ENCODE measurements at regions not wholly inside any gene's neighbourhood (a gene's known extent, or its start where the extent isn't known, plus 50 kb on each side); places are given as distances from the start of the nearest gene placed in this dataset.

GRCh38 chr15:69941301-69941605 is 156.5 kb downstream of the TLE3 start:
- no peak overlapping the region for H3K4me3 ChIP-seq
- no peak overlapping the region for H3K27ac ChIP-seq

GRCh38 chr15:69941706-69942495 is 155.8 kb downstream of the TLE3 start:
- H3K27ac ChIP-seq, result no peak overlapping the region
- H3K4me3 ChIP-seq, result no peak overlapping the region

- no peak overlapping the region for H3K27ac ChIP-seq
- H3K4me3 ChIP-seq, result no peak overlapping the region
These were observed 154.1 kb downstream of the TLE3 start for GRCh38 chr15:69943637-69944036.

- H3K27ac ChIP-seq, result no peak overlapping the region
- no peak overlapping the region for H3K4me3 ChIP-seq
These were observed 152.0 kb downstream of the TLE3 start for GRCh38 chr15:69945729-69946128.

- Histone ChIP-seq H3K27ac (no peak overlapping the region), H3K4me3 (no peak overlapping the region)
These were observed 150.8 kb downstream of the TLE3 start for GRCh38 chr15:69946870-69947269.

- Histone ChIP-seq H3K27ac (no peak overlapping the region), H3K4me3 (no peak overlapping the region)
These were observed 150.3 kb downstream of the TLE3 start for GRCh38 chr15:69947394-69947793.

- H3K4me3 ChIP-seq, result no peak overlapping the region
- no peak overlapping the region for H3K27ac ChIP-seq
These were observed 148.2 kb downstream of the TLE3 start for GRCh38 chr15:69949485-69949884.

- Histone ChIP-seq H3K4me3 (no peak overlapping the region), H3K27ac (no peak overlapping the region)
These were observed 146.3 kb downstream of the TLE3 start for GRCh38 chr15:69951256-69951897.

GRCh38 chr15:69951898-69952555 is 145.7 kb downstream of the TLE3 start:
- no peak overlapping the region for H3K4me3 ChIP-seq

GRCh38 chr15:69953051-69953450 is 144.7 kb downstream of the TLE3 start:
- Histone ChIP-seq H3K27ac (no peak overlapping the region), H3K4me3 (no peak overlapping the region)

More at GRCh38 chr15:69951898-69952555, 145.7 kb downstream of the TLE3 start:
- H3K27ac ChIP-seq, result peak overlapping the region in 1 of 21 experiments; percentile 34

- no peak overlapping the region for H3K27ac ChIP-seq
- no peak overlapping the region for H3K4me3 ChIP-seq
These were observed 143.9 kb downstream of the TLE3 start for GRCh38 chr15:69953816-69954215.

GRCh38 chr15:69954666-69955065 is 143.1 kb downstream of the TLE3 start:
- no peak overlapping the region for H3K4me3 ChIP-seq
- H3K27ac ChIP-seq, result no peak overlapping the region

GRCh38 chr15:69955240-69955894 is 142.3 kb downstream of the TLE3 start:
- Histone ChIP-seq H3K27ac (no peak overlapping the region), H3K4me3 (no peak overlapping the region)

GRCh38 chr15:69956417-69956816 is 141.3 kb downstream of the TLE3 start:
- Histone ChIP-seq H3K27ac (no peak overlapping the region), H3K4me3 (no peak overlapping the region)

GRCh38 chr15:69957175-69957574 is 140.5 kb downstream of the TLE3 start:
- no peak overlapping the region for H3K4me3 ChIP-seq
- peak overlapping the region in 1 of 21 experiments; percentile 3 for H3K27ac ChIP-seq

- H3K4me3 ChIP-seq, result no peak overlapping the region
- no peak overlapping the region for H3K27ac ChIP-seq
These were observed 139.1 kb downstream of the TLE3 start for GRCh38 chr15:69958496-69959084.

- no peak overlapping the region for H3K4me3 ChIP-seq
- H3K27ac ChIP-seq, result no peak overlapping the region
These were observed 135.2 kb downstream of the TLE3 start for GRCh38 chr15:69962561-69962960.

GRCh38 chr15:69963385-69963784 is 134.3 kb downstream of the TLE3 start:
- H3K4me3 ChIP-seq, result no peak overlapping the region
- H3K27ac ChIP-seq, result no peak overlapping the region

- H3K27ac ChIP-seq, result no peak overlapping the region
These were observed 125.9 kb downstream of the TLE3 start for GRCh38 chr15:69971771-69972170.

GRCh38 chr15:69972436-69972835 is 125.3 kb downstream of the TLE3 start:
- no peak overlapping the region for H3K4me3 ChIP-seq
- H3K27ac ChIP-seq, result no peak overlapping the region

More at GRCh38 chr15:69971771-69972170, 125.9 kb downstream of the TLE3 start:
- H3K4me3 ChIP-seq, result no peak overlapping the region

All from skin epidermis (tissue), 12 donors.